OCI-LY1 (cell line): ENCODE measurements at regions not wholly inside any gene's neighbourhood (a gene's known extent, or its start where the extent isn't known, plus 50 kb on each side); places are given as distances from the start of the nearest gene placed in this dataset.

Source experiments
- CTCF ChIP-seq: fragments of 200-600 bp; sonication (generic), shearing (Covaris generic); IDR thresholded peaks from 2 replicates; pipeline ENCODE4 v1.5.1; 2017; ENCODE audit warnings: mild to moderate bottlenecking, antibody characterized with exemption, low read length, moderate library complexity, mixed read lengths
- EZH2 ChIP-seq: fragments of 200-600 bp; sonication (generic), shearing (Covaris generic); IDR thresholded peaks from 2 replicates; pipeline ENCODE4 v1.8.0; 2017; ENCODE audit warnings: borderline replicate concordance, mixed run types, mild to moderate bottlenecking, antibody characterized with exemption, low read length, moderate library complexity, mixed read lengths

GRCh38 chr18:44061438-44061837, 619.2 kb upstream of the SETBP1 start:
- TF ChIP-seq CTCF (no peak), EZH2 (no peak)
